ENCODE measurements at regions not wholly inside any gene's neighbourhood (a gene's known extent, or its start where the extent isn't known, plus 50 kb on each side); places are given as distances from the start of the nearest gene placed in this dataset.

DNA sequence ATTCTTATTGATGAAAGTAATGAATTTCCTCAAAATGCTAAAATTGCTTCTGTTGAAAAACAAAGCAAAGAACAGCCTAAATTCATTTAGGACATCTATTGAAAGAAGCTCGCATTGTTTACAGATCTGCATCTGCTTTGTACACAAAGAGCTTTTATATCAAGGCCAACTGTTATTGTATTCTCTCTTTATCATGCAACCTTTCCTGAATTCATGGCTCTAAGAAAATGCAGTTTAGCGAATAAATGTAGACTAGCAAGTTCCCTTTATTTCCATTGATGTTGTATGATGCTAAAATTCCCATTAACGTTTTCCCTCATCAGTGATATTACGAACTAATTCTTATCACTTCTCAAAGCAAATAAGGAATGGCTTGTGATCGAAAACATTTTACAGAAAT is 446.3 kb downstream of the MID1IP1 start:
- intact Hi-C loops (cut with DNase I) = loop anchor here in 1 of 3 donors (10.0 kb wide), 1 partner anchor 493 kb away; no protein-coding TSS in a partner anchor
- FAIRE-seq (peak; percentile 65), ATAC-seq (no peak), DNase-seq (no peak)
- H3K27me3 ChIP-seq = peaks cover 0 to 7% (median 0%) of the 10 kb centered on the region in 4 donors
- TF ChIP-seq, protein P1, sequence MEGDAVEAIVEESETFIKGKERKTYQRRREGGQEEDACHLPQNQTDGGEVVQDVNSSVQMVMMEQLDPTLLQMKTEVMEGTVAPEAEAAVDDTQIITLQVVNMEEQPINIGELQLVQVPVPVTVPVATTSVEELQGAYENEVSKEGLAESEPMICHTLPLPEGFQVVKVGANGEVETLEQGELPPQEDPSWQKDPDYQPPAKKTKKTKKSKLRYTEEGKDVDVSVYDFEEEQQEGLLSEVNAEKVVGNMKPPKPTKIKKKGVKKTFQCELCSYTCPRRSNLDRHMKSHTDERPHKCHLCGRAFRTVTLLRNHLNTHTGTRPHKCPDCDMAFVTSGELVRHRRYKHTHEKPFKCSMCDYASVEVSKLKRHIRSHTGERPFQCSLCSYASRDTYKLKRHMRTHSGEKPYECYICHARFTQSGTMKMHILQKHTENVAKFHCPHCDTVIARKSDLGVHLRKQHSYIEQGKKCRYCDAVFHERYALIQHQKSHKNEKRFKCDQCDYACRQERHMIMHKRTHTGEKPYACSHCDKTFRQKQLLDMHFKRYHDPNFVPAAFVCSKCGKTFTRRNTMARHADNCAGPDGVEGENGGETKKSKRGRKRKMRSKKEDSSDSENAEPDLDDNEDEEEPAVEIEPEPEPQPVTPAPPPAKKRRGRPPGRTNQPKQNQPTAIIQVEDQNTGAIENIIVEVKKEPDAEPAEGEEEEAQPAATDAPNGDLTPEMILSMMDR (IDR thresholded peaks at IDR 0.05) = no peak
- no peaks in the 10 kb centered on the region for H3K36me3 ChIP-seq
- no peaks in the 10 kb centered on the region for H3K9me3 ChIP-seq
- WGBS, 2 donors = 57% methylated on average over 5 of the region's 5 CpGs
- no peaks in the 10 kb centered on the region for H3K4me1 ChIP-seq
- no peak overlapping the region for H3K4me3 ChIP-seq
- H3K27ac ChIP-seq = no peak overlapping the region

DNA sequence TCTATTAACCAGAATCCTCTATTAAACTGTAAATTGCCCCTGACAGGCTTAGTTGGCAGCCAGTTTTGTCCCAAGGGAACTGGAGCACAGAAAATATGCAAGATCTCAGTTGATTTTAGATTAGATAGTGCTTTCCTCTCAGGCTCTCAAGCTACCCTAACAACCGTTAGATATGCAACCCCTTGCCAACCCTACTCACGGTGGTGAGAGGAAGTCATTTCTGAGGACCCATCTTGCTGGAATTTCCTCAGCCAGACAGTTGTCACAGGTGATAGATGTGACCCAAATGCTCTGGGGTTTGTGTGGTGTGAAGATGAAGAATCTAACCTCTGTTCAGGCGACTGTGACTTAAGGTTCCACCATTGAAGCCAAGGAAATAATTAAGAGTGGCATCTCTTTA is 447.1 kb downstream of the MID1IP1 start:
- Histone ChIP-seq H3K27ac (no peak overlapping the region), H3K4me3 (no peak overlapping the region), H3K36me3 (no peaks in the 10 kb centered on the region), H3K9me3 (no peaks in the 10 kb centered on the region), H3K4me1 (no peaks in the 10 kb centered on the region), H3K27me3 (peaks cover 0 to 4% (median 0%) of the 10 kb centered on the region in 4 donors)
- WGBS, 2 donors = 30 to 42% methylated on average over 3 of the region's 3 CpGs
- intact Hi-C loops (cut with DNase I) = loop anchor here in 1 of 3 donors (10.0 kb wide), 1 partner anchor 494 kb away; no protein-coding TSS in a partner anchor
- TF ChIP-seq, protein P1 (IDR thresholded peaks at IDR 0.05) = no peak
- FAIRE-seq = no peak
- ATAC-seq = no peak
- no peak for DNase-seq

DNA sequence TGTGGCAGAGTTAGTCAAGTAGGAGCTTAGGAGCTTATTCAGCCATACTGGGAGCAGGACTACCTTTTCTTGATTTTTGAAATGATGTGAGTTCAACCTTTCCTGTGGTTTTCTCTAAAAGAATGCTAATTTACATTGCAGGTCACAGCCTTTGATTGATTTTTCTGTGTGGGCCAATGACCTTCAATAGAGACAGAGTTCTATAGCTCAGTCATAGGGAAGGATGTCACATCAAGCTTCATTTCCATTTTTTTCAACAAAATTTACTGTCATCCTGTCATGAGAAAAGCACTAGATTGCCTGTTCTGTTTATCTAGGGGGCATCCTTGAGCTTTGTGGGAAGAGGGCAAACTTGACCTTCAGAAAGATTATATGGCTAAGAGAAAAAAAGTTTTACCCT is 448.7 kb downstream of the MID1IP1 start:
- Histone ChIP-seq H3K27ac (no peak overlapping the region), H3K9me3 (no peaks in the 10 kb centered on the region), H3K4me3 (no peak overlapping the region), H3K27me3 (peaks cover 0 to 4% (median 0%) of the 10 kb centered on the region in 4 donors), H3K36me3 (no peaks in the 10 kb centered on the region), H3K4me1 (no peaks in the 10 kb centered on the region)
- FAIRE-seq = no peak
- no peak for DNase-seq
- TF ChIP-seq, protein P1 (IDR thresholded peaks at IDR 0.05) = no peak
- intact Hi-C loops (cut with DNase I) = loop anchor here in 1 of 3 donors (10.0 kb wide), 1 partner anchor 495 kb away; no protein-coding TSS in a partner anchor
- no peak for ATAC-seq

DNA sequence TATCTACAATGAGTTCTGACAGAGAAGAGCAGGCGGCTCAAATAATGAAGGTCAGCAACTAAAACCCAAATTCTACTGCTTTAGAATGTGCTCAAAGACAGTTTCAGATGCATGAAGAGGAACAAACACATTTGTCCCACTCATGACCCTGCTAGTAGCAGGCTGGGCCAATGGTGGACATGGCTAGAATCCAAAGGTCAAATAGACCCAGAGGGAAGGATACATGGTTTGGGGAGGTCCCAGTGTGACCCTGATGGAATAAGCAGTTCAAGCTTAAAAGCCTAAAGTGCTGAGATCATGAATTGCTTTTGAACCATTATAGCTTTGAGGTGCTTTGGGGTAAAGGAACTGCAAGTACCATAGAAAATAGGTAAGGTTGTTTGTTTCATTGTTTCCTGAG is 450.7 kb downstream of the MID1IP1 start:
- WGBS, 2 donors = 70 to 92% methylated on average over 1 of the region's 1 CpG
- TF ChIP-seq, protein P1 (IDR thresholded peaks at IDR 0.05) = no peak
- intact Hi-C loops (cut with DNase I) = no loop called here

DNA sequence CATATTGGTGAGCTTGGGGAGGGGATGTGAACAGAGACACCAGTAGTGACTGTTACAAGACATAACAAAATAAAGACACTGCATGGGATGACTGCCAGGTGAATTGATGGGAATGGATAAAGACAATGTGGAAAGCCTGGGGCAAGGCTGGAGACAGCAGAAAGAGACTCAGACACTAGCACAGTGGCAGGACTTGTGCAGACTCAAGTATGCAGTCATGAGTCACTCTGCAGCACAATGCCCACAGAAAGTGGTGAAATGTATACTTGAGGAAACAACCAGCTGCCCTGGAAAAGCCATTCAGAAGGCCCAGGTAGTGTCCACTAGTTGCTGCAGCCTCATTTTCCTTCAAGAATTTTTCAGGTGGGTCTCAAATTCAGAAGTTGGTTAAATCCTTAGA is 452.3 kb downstream of the MID1IP1 start:
- Histone ChIP-seq H3K9me3 (no peaks in the 10 kb centered on the region), H3K27me3 (peaks cover 0 to 4% (median 0%) of the 10 kb centered on the region in 4 donors), H3K4me3 (no peak overlapping the region), H3K36me3 (no peaks in the 10 kb centered on the region), H3K4me1 (no peaks in the 10 kb centered on the region), H3K27ac (no peak overlapping the region)
- intact Hi-C loops (cut with DNase I) = no loop called here
- FAIRE-seq (no peak), DNase-seq (no peak), ATAC-seq (no peak)
- TF ChIP-seq, protein P1 (IDR thresholded peaks at IDR 0.05) = no peak

More for the DNA sequence above, 450.7 kb downstream of the MID1IP1 start:
- FAIRE-seq (no peak), DNase-seq (no peak), ATAC-seq (no peak)
- H3K36me3 ChIP-seq = no peaks in the 10 kb centered on the region
- no peak overlapping the region for H3K27ac ChIP-seq
- peaks cover 0 to 4% (median 0%) of the 10 kb centered on the region in 4 donors for H3K27me3 ChIP-seq
- H3K9me3 ChIP-seq = no peaks in the 10 kb centered on the region
- no peak overlapping the region for H3K4me3 ChIP-seq
- no peaks in the 10 kb centered on the region for H3K4me1 ChIP-seq
